Progenitor cell of endocrine pancreas (in vitro differentiated cells): ENCODE measurements at regions not wholly inside any gene's neighbourhood (a gene's known extent, or its start where the extent isn't known, plus 50 kb on each side); places are given as distances from the start of the nearest gene placed in this dataset.

Source experiments
- DNase-seq: peaks from one replicate; pipeline ENCODE4 v3.0.0; 2021; ENCODE audit warnings: low spot score; ENCODE audit not compliant: unreplicated experiment
- H3K27ac Mint-ChIP-seq: 2 replicates; pipeline ENCODE4 v1.8.0; 2021; ENCODE audit warnings: mild to moderate bottlenecking, moderate library complexity, mixed read lengths
- H3K27me3 Mint-ChIP-seq: 2 replicates; pipeline ENCODE4 v1.8.0; 2021; ENCODE audit warnings: mixed read lengths
- H3K36me3 Mint-ChIP-seq: 2 replicates; pipeline ENCODE4 v1.8.0; 2022; ENCODE audit warnings: mixed read lengths; ENCODE audit not compliant: insufficient read depth
- H3K4me1 Mint-ChIP-seq: 2 replicates; pipeline ENCODE4 v1.8.0; 2021; ENCODE audit warnings: low read depth, mixed read lengths
- H3K4me3 Mint-ChIP-seq: 2 replicates; pipeline ENCODE4 v1.8.0; 2021; ENCODE audit warnings: low read depth, mild to moderate bottlenecking, moderate library complexity, mixed read lengths
- H3K9me3 Mint-ChIP-seq: 2 replicates; pipeline ENCODE4 v1.8.0; 2021; ENCODE audit warnings: low read depth, mixed read lengths
- TF ChIP-seq, protein P1 (sequence below): fragments of 200-600 bp; sonication (generic); IDR thresholded peaks from one replicate; pipeline ENCODE4 v1.5.0; 2021; ENCODE audit warnings: antibody characterized with exemption, mild to moderate bottlenecking; ENCODE audit not compliant: unreplicated experiment

DNA sequence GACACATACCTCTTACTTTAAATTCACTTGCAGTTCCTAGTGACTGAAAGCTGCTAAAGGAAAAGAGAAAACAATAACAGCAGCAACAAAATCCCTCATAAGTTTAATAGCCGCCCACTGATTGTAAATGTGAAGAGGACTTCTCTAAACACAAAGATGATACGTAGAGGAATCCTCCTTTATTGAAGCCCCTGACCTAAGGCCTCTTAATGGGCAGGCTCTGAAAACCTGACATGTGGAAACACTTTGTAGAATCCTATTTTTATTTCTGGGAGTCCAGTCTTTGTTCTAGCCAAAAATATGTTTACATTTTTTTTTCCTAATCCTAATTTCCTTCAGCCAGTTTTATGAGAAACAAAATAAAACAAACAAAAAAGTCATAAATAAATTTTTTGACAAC is 1277.7 kb upstream of the CELF4 start:
- Mint-ChIP-seq H3K27me3 (no peaks in the 10 kb centered on the region), H3K27ac (no peak overlapping the region), H3K9me3 (peaks cover 3% of the 10 kb centered on the region), H3K4me3 (no peak overlapping the region), H3K36me3 (no peaks in the 10 kb centered on the region), H3K4me1 (no peaks in the 10 kb centered on the region)
- TF ChIP-seq, protein P1, sequence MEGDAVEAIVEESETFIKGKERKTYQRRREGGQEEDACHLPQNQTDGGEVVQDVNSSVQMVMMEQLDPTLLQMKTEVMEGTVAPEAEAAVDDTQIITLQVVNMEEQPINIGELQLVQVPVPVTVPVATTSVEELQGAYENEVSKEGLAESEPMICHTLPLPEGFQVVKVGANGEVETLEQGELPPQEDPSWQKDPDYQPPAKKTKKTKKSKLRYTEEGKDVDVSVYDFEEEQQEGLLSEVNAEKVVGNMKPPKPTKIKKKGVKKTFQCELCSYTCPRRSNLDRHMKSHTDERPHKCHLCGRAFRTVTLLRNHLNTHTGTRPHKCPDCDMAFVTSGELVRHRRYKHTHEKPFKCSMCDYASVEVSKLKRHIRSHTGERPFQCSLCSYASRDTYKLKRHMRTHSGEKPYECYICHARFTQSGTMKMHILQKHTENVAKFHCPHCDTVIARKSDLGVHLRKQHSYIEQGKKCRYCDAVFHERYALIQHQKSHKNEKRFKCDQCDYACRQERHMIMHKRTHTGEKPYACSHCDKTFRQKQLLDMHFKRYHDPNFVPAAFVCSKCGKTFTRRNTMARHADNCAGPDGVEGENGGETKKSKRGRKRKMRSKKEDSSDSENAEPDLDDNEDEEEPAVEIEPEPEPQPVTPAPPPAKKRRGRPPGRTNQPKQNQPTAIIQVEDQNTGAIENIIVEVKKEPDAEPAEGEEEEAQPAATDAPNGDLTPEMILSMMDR = no peak
- no peak for DNase-seq

DNA sequence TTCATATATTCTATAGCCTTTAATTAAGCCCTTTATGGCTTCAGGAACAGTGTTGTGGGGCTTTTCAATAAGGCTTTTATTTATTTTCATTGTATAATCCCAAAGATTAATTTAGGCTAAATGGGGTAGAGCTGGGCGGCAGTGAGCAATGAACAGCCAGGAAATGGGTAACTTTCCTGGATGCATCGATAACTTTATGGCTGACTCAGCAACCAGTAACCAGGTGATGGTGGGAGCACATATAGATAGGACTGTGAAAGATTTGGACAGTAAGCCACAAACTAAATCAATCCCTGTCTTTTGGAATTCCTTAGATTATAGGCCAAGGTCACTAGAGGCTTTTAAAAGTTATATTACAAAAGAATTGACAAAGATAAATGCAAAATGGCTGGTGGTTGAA is 1260.6 kb upstream of the CELF4 start:
- no peak overlapping the region for H3K4me3 Mint-ChIP-seq

GRCh38 chr18:38811209-38811608 is 1245.6 kb upstream of the CELF4 start:
- H3K4me1 Mint-ChIP-seq = no peaks in the 10 kb centered on the region
- TF ChIP-seq, protein P1 = no peak
- no peaks in the 10 kb centered on the region for H3K27me3 Mint-ChIP-seq
- no peak overlapping the region for H3K27ac Mint-ChIP-seq
- H3K9me3 Mint-ChIP-seq = peaks cover 3% of the 10 kb centered on the region
- H3K4me3 Mint-ChIP-seq = no peak overlapping the region
- H3K36me3 Mint-ChIP-seq = no peaks in the 10 kb centered on the region
- no peak for DNase-seq

More for the DNA sequence above, 1260.6 kb upstream of the CELF4 start:
- H3K4me1 Mint-ChIP-seq = no peaks in the 10 kb centered on the region
- DNase-seq = no peak
- no peaks in the 10 kb centered on the region for H3K27me3 Mint-ChIP-seq
- no peak overlapping the region for H3K27ac Mint-ChIP-seq
- H3K9me3 Mint-ChIP-seq = no peaks in the 10 kb centered on the region
- no peaks in the 10 kb centered on the region for H3K36me3 Mint-ChIP-seq
- TF ChIP-seq, protein P1 = no peak

GRCh38 chr18:38810789-38811188 is 1245.2 kb upstream of the CELF4 start:
- no peak overlapping the region for H3K4me3 Mint-ChIP-seq
- H3K4me1 Mint-ChIP-seq = no peaks in the 10 kb centered on the region
- H3K36me3 Mint-ChIP-seq = no peaks in the 10 kb centered on the region
- TF ChIP-seq, protein P1 = no peak
- no peak for DNase-seq
- peaks cover 3% of the 10 kb centered on the region for H3K9me3 Mint-ChIP-seq
- H3K27ac Mint-ChIP-seq = no peak overlapping the region
- no peaks in the 10 kb centered on the region for H3K27me3 Mint-ChIP-seq

- no peak for DNase-seq
- H3K27me3 Mint-ChIP-seq = no peaks in the 10 kb centered on the region
- H3K4me1 Mint-ChIP-seq = peaks cover 4% of the 10 kb centered on the region
- TF ChIP-seq, protein P1 = no peak
- H3K36me3 Mint-ChIP-seq = no peaks in the 10 kb centered on the region
- H3K9me3 Mint-ChIP-seq = no peaks in the 10 kb centered on the region
- H3K27ac Mint-ChIP-seq = no peak overlapping the region
- H3K4me3 Mint-ChIP-seq = no peak overlapping the region
These were observed 1242.3 kb upstream of the CELF4 start for GRCh38 chr18:38807915-38808314.
